Endothelial cell of umbilical vein (primary cell): ENCODE measurements at regions not wholly inside any gene's neighbourhood (a gene's known extent, or its start where the extent isn't known, plus 50 kb on each side); places are given as distances from the start of the nearest gene placed in this dataset.

ENCODE experiments used
- BruUV-seq: library from RNA; stranded (reverse); fragments of 400-500 nt; replicated peaks from 2 replicates; lab custom pipeline; 2021; lab: Mats Ljungman, UMichigan
- CTCF ChIA-PET: fragments of 300-600, 350-600 bp; sonication (Branson Sonifier 250); formaldehyde crosslinking; loops from one replicate; lab custom pipeline; 2021; ENCODE audit warnings: antibody characterized with exemption, inconsistent platforms; lab: Charles Lee
- POLR2A ChIA-PET: fragments of 300-600, 350-600 bp; sonication (Branson Sonifier 250); formaldehyde crosslinking; loops from one replicate; lab custom pipeline; 2021; ENCODE audit warnings: antibody characterized with exemption, inconsistent platforms; lab: Charles Lee
- DNase-seq: peaks from one replicate; pipeline ENCODE4 v3.0.0-alpha.2; 2011; ENCODE audit warnings: low read depth, low spot score
- FAIRE-seq: peaks from 2 replicates; lab custom pipeline; 2011; peaks lifted over from hg19 to GRCh38; lab: Jason Lieb, UNC
- H2AFZ ChIP-seq: 2 replicates; pipeline ENCODE4 v1.6.0; 2012; ENCODE audit warnings: low read depth, low read length, control low read depth, inconsistent platforms
- H3K27ac ChIP-seq: 2 replicates; pipeline ENCODE4 v1.5.1; 2011; ENCODE audit warnings: low read depth, mild to moderate bottlenecking, control low read depth, low read length, moderate library complexity; ENCODE audit not compliant: insufficient read depth
- H3K27me3 ChIP-seq, 2 experiments: 2 replicates each; pipeline versions ENCODE4 v1.6.0 to v1.6.1; 2011; ENCODE audit warnings: low read length in 2 of 2, mixed read lengths in 1 of 2; ENCODE audit not compliant: control insufficient read depth in 2 of 2, insufficient read depth in 2 of 2
- H3K36me3 ChIP-seq, 2 experiments: 2 replicates in 1 of 2; 3 replicates in 1 of 2; pipeline ENCODE4 v1.5.1; 2011; ENCODE audit warnings: low read length in 2 of 2, mild to moderate bottlenecking in 1 of 2, moderate library complexity in 1 of 2; ENCODE audit not compliant: control insufficient read depth in 2 of 2, insufficient read depth in 2 of 2; ENCODE audit errors: extremely low read depth in 1 of 2
- H3K4me1 ChIP-seq: 3 replicates; pipeline ENCODE4 v1.5.1; 2011; ENCODE audit warnings: mild to moderate bottlenecking, low read length; ENCODE audit not compliant: control insufficient read depth, insufficient read depth; ENCODE audit errors: extremely low read depth
- H3K4me2 ChIP-seq: 2 replicates; pipeline ENCODE4 v1.6.1; 2011; ENCODE audit warnings: low read length, control low read depth, mixed read lengths; ENCODE audit not compliant: insufficient read depth
- H3K4me3 ChIP-seq, 3 experiments: fragments of 200-600 bp in 1 of 3; sonication (generic), shearing (Covaris generic) in 1 of 3; replicated peaks in 1 of 3; 2 replicates each; pipeline ENCODE4 v1.5.1; 2011 to 2016; ENCODE audit warnings: control low read depth in 3 of 3, low read length in 3 of 3, mild to moderate bottlenecking in 2 of 3, inconsistent platforms in 1 of 3, low read depth in 1 of 3, moderate library complexity in 1 of 3; ENCODE audit not compliant: insufficient read depth in 1 of 3
- H3K79me2 ChIP-seq: 2 replicates; pipeline ENCODE4 v1.6.0; 2012; ENCODE audit warnings: low read length, inconsistent platforms; ENCODE audit not compliant: control insufficient read depth, insufficient read depth
- H3K9ac ChIP-seq: replicated peaks from 2 replicates; pipeline ENCODE3; 2011; ENCODE audit warnings: low read length, control low read depth; ENCODE audit not compliant: insufficient read depth; ENCODE audit errors: extremely low read depth
- H3K9me1 ChIP-seq: replicated peaks from 3 replicates; pipeline ENCODE4 v1.6.0; 2011; ENCODE audit warnings: mild to moderate bottlenecking, low read length; ENCODE audit not compliant: control insufficient read depth, insufficient read depth; ENCODE audit errors: extremely low read depth
- H3K9me3 ChIP-seq: replicated peaks from 2 replicates; pipeline ENCODE4 v1.5.1; 2012; ENCODE audit warnings: low read length, inconsistent platforms; ENCODE audit not compliant: control insufficient read depth, insufficient read depth
- H4K20me1 ChIP-seq: replicated peaks from 2 replicates; pipeline ENCODE3; 2011; ENCODE audit warnings: mild to moderate bottlenecking, low read length; ENCODE audit not compliant: control insufficient read depth, insufficient read depth; ENCODE audit errors: extremely low read depth
- CTCF ChIP-seq, 2 donors: IDR thresholded peaks; 1 replicate in 1 of 2; 2 replicates in 1 of 2; pipeline ENCODE4 v1.5.1; 2011; ENCODE audit warnings: low read length in 2 of 2, mild to moderate bottlenecking in 2 of 2, moderate library complexity in 2 of 2, control low read depth in 1 of 2, inconsistent platforms in 1 of 2, low read depth in 1 of 2; ENCODE audit not compliant: insufficient read depth in 1 of 2; ENCODE audit errors: extremely low read depth in 1 of 2
- EZH2 ChIP-seq: IDR thresholded peaks from 2 replicates; pipeline ENCODE4 v1.6.1; 2012; ENCODE audit warnings: borderline replicate concordance, low read depth, mild to moderate bottlenecking, moderate library complexity, low read length, inconsistent platforms; ENCODE audit not compliant: severe bottlenecking
- FOS ChIP-seq: IDR thresholded peaks from 2 replicates; pipeline ENCODE4 v1.6.1; 2011; ENCODE audit warnings: mild to moderate bottlenecking, low read length, moderate library complexity, borderline replicate concordance; ENCODE audit not compliant: insufficient read depth
- GATA2 ChIP-seq: IDR thresholded peaks from 2 replicates; pipeline ENCODE4 v1.7.0; 2011; ENCODE audit warnings: low read depth, mild to moderate bottlenecking, moderate library complexity, mixed read lengths, low read length; ENCODE audit not compliant: insufficient read length, insufficient read depth
- JUN ChIP-seq: IDR thresholded peaks from 2 replicates; pipeline ENCODE4 v1.6.1; 2011; ENCODE audit warnings: borderline replicate concordance, low read depth; ENCODE audit not compliant: insufficient read length, insufficient read depth
- MAX ChIP-seq: IDR thresholded peaks from 2 replicates; pipeline ENCODE4 v1.6.1; 2011; ENCODE audit not compliant: insufficient read depth, insufficient read length
- MYC ChIP-seq: IDR thresholded peaks from one replicate; pipeline ENCODE4 v1.6.1; 2011; ENCODE audit warnings: mild to moderate bottlenecking, low read depth, low read length
- POLR2A ChIP-seq: IDR thresholded peaks from 2 replicates; pipeline ENCODE4 v1.6.1; 2012; ENCODE audit warnings: low read depth, mild to moderate bottlenecking, control low read depth, low read length
- POLR2AphosphoS5 ChIP-seq: IDR thresholded peaks from 2 replicates; pipeline ENCODE4 v1.6.1; 2012; ENCODE audit warnings: low read depth, mild to moderate bottlenecking, control low read depth, low read length, moderate library complexity; ENCODE audit not compliant: insufficient read depth
- dilution Hi-C: fragments of 300-500 bp; cut with MboI; formaldehyde crosslinking; loops from one replicate; pipeline ENCODE4 v1.15.0; 2019; ENCODE audit warnings: low sequenced_read_pairs; ENCODE audit not compliant: extremely low pct_ligation_motif_present
- intact Hi-C: fragments of 100-400 bp; cut with micrococcal nuclease; formaldehyde crosslinking; loops from one replicate; pipeline ENCODE4 v1.10.0; 2022

- H3K9ac ChIP-seq = no peak overlapping the region
- no TSS peak for BruUV-seq
Measured at GRCh38 chr6:135586844-135587243, 89.3 kb upstream of the AHI1 start.

More at GRCh38 chr6:135586844-135587243, 89.3 kb upstream of the AHI1 start:
- no peaks in the 10 kb centered on the region for H3K9me1 ChIP-seq
- dilution Hi-C loops = no loop called here
- TF ChIP-seq POLR2A = no peak
- no peak for TF ChIP-seq EZH2
- TF ChIP-seq CTCF (IDR thresholded peaks at IDR 0.05; ENCODE audit: extremely low read depth in 1 of 2, insufficient read depth in 1 of 2, low read depth in 1 of 2, low read length in 2 of 2) = no peak
- no peak for TF ChIP-seq POLR2AphosphoS5
- no peak for TF ChIP-seq JUN
- TF ChIP-seq GATA2 = no peak
- TF ChIP-seq MAX = no peak
- no peak for TF ChIP-seq FOS
- no peak for TF ChIP-seq MYC
- H3K4me1 ChIP-seq = no peaks in the 10 kb centered on the region
- ChIA-PET POLR2A (no interaction called here), CTCF (interaction anchor here (0.9 to 1.2 kb wide), 2 partner anchors 18 to 51 kb away, joined by 3 read pairs; no protein-coding TSS in a partner anchor)
- H3K79me2 ChIP-seq = no peaks in the 10 kb centered on the region
- no peak overlapping the region for H2AFZ ChIP-seq
- DNase-seq (no peak), FAIRE-seq (no peak)
- no peak overlapping the region for H3K4me3 ChIP-seq
- no peaks in the 10 kb centered on the region for H3K36me3 ChIP-seq
- no peak overlapping the region for H3K4me2 ChIP-seq
- H3K27ac ChIP-seq = no peak overlapping the region
- intact Hi-C loops = no loop called here
- H3K27me3 ChIP-seq = no peaks in the 10 kb centered on the region
- H4K20me1 ChIP-seq = no peaks in the 10 kb centered on the region
- no peaks in the 10 kb centered on the region for H3K9me3 ChIP-seq
